HCT116 (cell line): ENCODE measurements at regions not wholly inside any gene's neighbourhood (a gene's known extent, or its start where the extent isn't known, plus 50 kb on each side); places are given as distances from the start of the nearest gene placed in this dataset.

ENCODE experiments used
- ATAC-seq: fragments of 200-7000 bp; cut with Tn5 transposase; 2 replicates; pipeline ENCODE4 v1.9.1; 2020; ENCODE audit warnings: mild to moderate bottlenecking, moderate library complexity
- BruUV-seq: library from RNA; stranded (reverse); fragments of 400-500 nt; replicated peaks from 2 replicates; lab custom pipeline; 2021; lab: Mats Ljungman, UMichigan
- CTCF ChIA-PET: fragments of 300-600 bp; sonication (Branson Sonifier 250); formaldehyde crosslinking; loops from one replicate; lab custom pipeline; 2021; ENCODE audit warnings: antibody characterized with exemption; lab: Charles Lee
- POLR2A ChIA-PET: fragments of 300-600, 350-600 bp; sonication (Branson Sonifier 250); formaldehyde crosslinking; loops from one replicate; lab custom pipeline; 2021; ENCODE audit warnings: antibody characterized with exemption; lab: Charles Lee
- RAD21 ChIA-PET, 2 experiments: fragments of 300-600 bp; sonication (Branson Sonifier 250); formaldehyde crosslinking; loops; one replicate each; lab custom pipeline; 2023; ENCODE audit warnings: low total read pairs in 2 of 2; ENCODE audit not compliant: uncharacterized antibody in 2 of 2, unreplicated experiment in 2 of 2, low non-redundant PET in 1 of 2; lab: Charles Lee
- DNase-seq: peaks from one replicate; pipeline ENCODE4 v3.0.0-alpha.2; 2010; ENCODE audit warnings: low read depth, low spot score
- H2AFZ ChIP-seq: fragments of 200-600 bp; shearing (Covaris generic), sonication (generic); 2 replicates; pipeline ENCODE4 v1.6.1; 2017; ENCODE audit warnings: low read depth, mixed run types, mixed read lengths, antibody characterized with exemption, low read length; ENCODE audit not compliant: poor library complexity, severe bottlenecking
- H3K27ac ChIP-seq: 2 replicates; pipeline ENCODE4 v1.5.1; 2012; ENCODE audit warnings: low read depth, low read length
- H3K27me3 ChIP-seq: fragments of 200-600 bp; sonication (generic); 2 replicates; pipeline ENCODE4 v1.6.1; 2016; ENCODE audit warnings: mixed run types, low read length, mixed read lengths; ENCODE audit not compliant: insufficient read depth
- H3K36me3 ChIP-seq, 2 experiments: fragments of 200-500 bp in 1 of 2; fragments of 200-600 bp in 1 of 2; sonication (Bioruptor generic) in 1 of 2; sonication (generic) in 1 of 2; 2 replicates each; pipeline versions ENCODE4 v1.5.1 to v1.6.1; 2014 to 2016; ENCODE audit warnings: low read length in 2 of 2, inconsistent platforms in 1 of 2, mixed read lengths in 1 of 2, mixed run types in 1 of 2; ENCODE audit not compliant: insufficient read depth in 2 of 2, control insufficient read depth in 1 of 2
- H3K4me1 ChIP-seq, 2 experiments: fragments of 200-600 bp in 1 of 2; sonication (generic) in 1 of 2; 2 replicates each; pipeline versions ENCODE4 v1.5.1 to v1.6.1; 2012 to 2017; ENCODE audit warnings: low read length in 2 of 2, inconsistent platforms in 1 of 2, mild to moderate bottlenecking in 1 of 2, mixed read lengths in 1 of 2, mixed run types in 1 of 2, moderate library complexity in 1 of 2; ENCODE audit not compliant: insufficient read depth in 2 of 2, control insufficient read depth in 1 of 2
- H3K4me2 ChIP-seq: fragments of 200-600 bp; sonication (generic); 2 replicates; pipeline ENCODE4 v1.6.1; 2017; ENCODE audit warnings: mixed run types, low read length, mixed read lengths
- H3K4me3 ChIP-seq, 2 experiments: fragments of 200-600 bp in 1 of 2; sonication (generic) in 1 of 2; replicated peaks in 1 of 2; 2 replicates each; pipeline ENCODE4 v1.5.1; 2011 to 2016; ENCODE audit warnings: low read length in 2 of 2, control low read depth in 1 of 2, low read depth in 1 of 2, mild to moderate bottlenecking in 1 of 2, mixed read lengths in 1 of 2, mixed run types in 1 of 2
- H3K79me2 ChIP-seq: fragments of 200-600 bp; sonication (generic); 2 replicates; pipeline ENCODE4 v1.6.1; 2017; ENCODE audit warnings: mild to moderate bottlenecking, mixed run types, low read length, moderate library complexity, mixed read lengths; ENCODE audit not compliant: insufficient read depth
- H3K9ac ChIP-seq: fragments of 200-600 bp; sonication (generic); 2 replicates; pipeline ENCODE4 v1.6.1; 2016; ENCODE audit warnings: low read length, mixed read lengths
- H3K9me2 ChIP-seq: fragments of 200-600 bp; sonication (generic), shearing (Covaris generic); 2 replicates; pipeline ENCODE4 v1.6.1; 2017; ENCODE audit warnings: mixed run types, mild to moderate bottlenecking, moderate library complexity; ENCODE audit not compliant: insufficient read depth
- H3K9me3 ChIP-seq, 2 experiments: fragments of 200-500 bp in 1 of 2; fragments of 200-600 bp in 1 of 2; sonication (Bioruptor generic) in 1 of 2; sonication (generic) in 1 of 2; 2 replicates each; pipeline ENCODE4 v1.6.1; 2014 to 2017; ENCODE audit warnings: low read length in 2 of 2, mixed read lengths in 2 of 2, inconsistent platforms in 1 of 2, low read depth in 1 of 2, mild to moderate bottlenecking in 1 of 2, mixed run types in 1 of 2, moderate library complexity in 1 of 2; ENCODE audit not compliant: control insufficient read depth in 1 of 2, insufficient read depth in 1 of 2
- H4K20me1 ChIP-seq: fragments of 200-600 bp; sonication (generic), shearing (Covaris generic); 2 replicates; pipeline ENCODE4 v1.6.1; 2017; ENCODE audit warnings: mixed run types, mild to moderate bottlenecking, moderate library complexity; ENCODE audit not compliant: insufficient read depth
- CEBPB ChIP-seq: IDR thresholded peaks from 2 replicates; pipeline ENCODE4 v1.6.1; 2012; ENCODE audit warnings: low read depth
- EGR1 ChIP-seq: IDR thresholded peaks from 2 replicates; pipeline ENCODE4 v1.6.1; 2012; ENCODE audit warnings: low read depth
- ELF1 ChIP-seq: IDR thresholded peaks from 2 replicates; pipeline ENCODE4 v1.6.1; 2012; ENCODE audit warnings: low read depth, borderline replicate concordance
- MAX ChIP-seq: IDR thresholded peaks from 2 replicates; pipeline ENCODE4 v1.6.1; 2012
- POLR2A ChIP-seq: IDR thresholded peaks from 2 replicates; pipeline ENCODE4 v1.7.0; 2011; ENCODE audit warnings: borderline replicate concordance; ENCODE audit not compliant: insufficient read depth, insufficient read length; ENCODE audit errors: extremely low read depth
- RAD21 ChIP-seq: IDR thresholded peaks from 2 replicates; pipeline ENCODE4 v1.6.1; 2012; ENCODE audit warnings: low read depth, mild to moderate bottlenecking
- REST ChIP-seq: IDR thresholded peaks from 2 replicates; pipeline ENCODE4 v1.6.1; 2012; ENCODE audit warnings: low read depth
- SIN3A ChIP-seq: IDR thresholded peaks from 2 replicates; pipeline ENCODE4 v1.6.1; 2012; ENCODE audit warnings: low read depth
- SP1 ChIP-seq: IDR thresholded peaks from 2 replicates; pipeline ENCODE4 v1.6.1; 2012; ENCODE audit warnings: low read depth
- ZBTB33 ChIP-seq: IDR thresholded peaks from 2 replicates; pipeline ENCODE4 v1.6.1; 2011; ENCODE audit warnings: mild to moderate bottlenecking, low read length, moderate library complexity; ENCODE audit not compliant: insufficient replicate concordance; ENCODE audit errors: extremely low read depth
- intact Hi-C: fragments of 100-400 bp; cut with micrococcal nuclease; formaldehyde crosslinking; loops from 2 replicates; pipeline ENCODE4 v1.10.0; 2022

- RAD21 ChIA-PET, result no interaction called here
- Histone ChIP-seq H3K79me2 (no peaks in the 10 kb centered on the region), H3K4me2 (no peak overlapping the region), H3K36me3 (no peaks in the 10 kb centered on the region), H3K4me3 (no peak overlapping the region), H3K4me1 (no peaks in the 10 kb centered on the region), H2AFZ (no peak overlapping the region), H3K9me2 (no peaks in the 10 kb centered on the region), H3K9ac (no peak overlapping the region), H3K27ac (no peak overlapping the region), H4K20me1 (no peaks in the 10 kb centered on the region), H3K9me3 (no peaks in the 10 kb centered on the region), H3K27me3 (peaks cover 4% of the 10 kb centered on the region)
- intact Hi-C loops, result no loop called here
- DNase-seq (no peak), ATAC-seq (no peak)
- no TSS peak for BruUV-seq
- POLR2A ChIA-PET, result no interaction called here
- CTCF ChIA-PET, result no interaction called here
- TF ChIP-seq EGR1 (no peak), SIN3A (no peak), POLR2A (no peak), MAX (no peak), RAD21 (no peak), REST (no peak), ZBTB33 (no peak), CEBPB (no peak), SP1 (no peak), ELF1 (no peak)
Observed at GRCh38 chr13:39816936-39817335, 161.5 kb downstream of the COG6 start.
